ENCODE measurements at regions not wholly inside any gene's neighbourhood (a gene's known extent, or its start where the extent isn't known, plus 50 kb on each side); places are given as distances from the start of the nearest gene placed in this dataset.
"Not testable (repeated sequence)": the region's sequence is repeated elsewhere in the genome, so short reads cannot be mapped to it uniquely, and the experiment has no call there.

- no peak overlapping the region for H3K4me3 ChIP-seq (ENCODE audit: low read length)
- peaks cover 27% of the 10 kb centered on the region for H3K27me3 ChIP-seq (ENCODE audit: insufficient read depth, low read length)
- peaks cover 9% of the 10 kb centered on the region for H3K9me3 ChIP-seq (ENCODE audit: low read depth, low read length)
These were observed 123.7 kb downstream of the BRD1 start for GRCh38 chr22:49703990-49704344.

DNA sequence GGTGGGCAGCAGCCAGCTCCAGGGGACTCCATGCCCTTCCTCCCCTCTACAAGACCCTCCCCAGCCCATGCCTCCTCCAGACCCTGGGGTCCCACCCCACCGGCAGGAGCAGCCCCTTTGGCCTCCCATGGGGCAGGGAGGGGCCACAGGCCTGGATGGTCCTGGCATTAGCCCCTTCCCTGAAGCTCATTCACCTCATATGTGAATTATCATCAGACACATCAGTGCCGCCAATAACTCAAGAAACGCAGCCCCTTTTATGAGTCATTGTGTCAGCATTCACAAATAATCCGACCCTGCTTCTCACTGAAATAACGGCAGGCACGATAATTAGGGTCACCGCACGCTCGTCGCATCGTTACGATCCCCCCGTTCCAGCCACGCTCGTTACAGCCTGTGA lies 124.2 kb downstream of the BRD1 start:
- Histone ChIP-seq H3K4me3 (ENCODE audit: low read length) (no peak overlapping the region), H3K4me1 (ENCODE audit: insufficient read depth, low read length) (no peaks in the 10 kb centered on the region), H3K9me3 (ENCODE audit: low read depth, low read length) (peaks cover 9% of the 10 kb centered on the region), H3K27me3 (ENCODE audit: insufficient read depth, low read length) (peaks cover 27% of the 10 kb centered on the region)

More at GRCh38 chr22:49703990-49704344, 123.7 kb downstream of the BRD1 start:
- H3K4me1 ChIP-seq (ENCODE audit: insufficient read depth, low read length) = no peaks in the 10 kb centered on the region

DNA sequence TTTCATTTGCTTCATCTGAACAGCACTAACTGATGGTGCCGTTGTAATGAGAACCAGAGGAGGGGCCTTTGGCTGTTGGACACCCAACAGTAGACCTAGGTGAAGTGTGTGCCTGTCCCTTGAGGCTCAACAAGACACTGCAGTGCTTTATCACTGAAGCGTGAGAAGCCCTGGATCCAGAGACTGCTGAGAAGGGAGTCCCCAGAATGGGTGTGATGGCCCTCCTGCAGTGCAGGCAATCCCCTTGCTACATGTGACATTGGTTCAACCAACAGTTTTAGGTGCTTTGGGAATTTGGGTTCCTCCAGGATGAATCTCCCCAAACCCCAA lies 125.6 kb downstream of the BRD1 start:
- no peak overlapping the region for H3K4me3 ChIP-seq (ENCODE audit: low read length)
- H3K9me3 ChIP-seq (ENCODE audit: low read depth, low read length) = peaks cover 9% of the 10 kb centered on the region
- H3K4me1 ChIP-seq (ENCODE audit: insufficient read depth, low read length) = no peaks in the 10 kb centered on the region
- H3K27me3 ChIP-seq (ENCODE audit: insufficient read depth, low read length) = peaks cover 27% of the 10 kb centered on the region

- H3K4me3 ChIP-seq (ENCODE audit: low read length) = no peak overlapping the region
- peaks cover 27% of the 10 kb centered on the region for H3K27me3 ChIP-seq (ENCODE audit: insufficient read depth, low read length)
- peaks cover 9% of the 10 kb centered on the region for H3K9me3 ChIP-seq (ENCODE audit: low read depth, low read length)
- H3K4me1 ChIP-seq (ENCODE audit: insufficient read depth, low read length) = no peaks in the 10 kb centered on the region
These were observed 126.1 kb downstream of the BRD1 start for GRCh38 chr22:49701380-49702067.

DNA sequence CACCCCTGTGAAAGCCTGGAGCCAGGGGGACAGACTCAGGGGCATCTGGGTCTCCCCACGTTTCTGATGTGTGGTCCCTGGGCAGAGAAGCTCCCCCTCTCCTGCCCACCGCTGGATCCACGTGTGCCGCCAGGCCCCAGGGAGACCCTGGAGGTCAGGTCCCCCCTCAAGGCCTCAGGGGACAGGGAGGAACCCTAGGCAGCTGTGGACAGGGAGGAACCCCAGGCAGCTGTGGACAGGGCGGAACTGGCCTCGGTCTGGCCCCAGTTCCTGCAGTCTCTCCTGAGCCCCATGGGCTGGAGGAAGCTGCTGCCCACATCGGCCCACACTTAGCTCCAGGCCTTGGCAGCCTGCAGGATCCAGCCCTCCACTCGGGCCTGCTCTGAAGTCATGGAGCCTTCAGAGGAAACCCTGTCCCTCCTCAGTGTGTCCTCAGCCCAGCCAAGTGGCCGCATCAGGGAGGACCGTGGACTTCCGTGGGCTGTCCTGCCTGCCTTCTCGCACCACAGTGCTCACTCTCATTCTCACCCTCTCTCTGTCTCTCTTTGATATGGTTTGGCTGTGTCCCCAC lies 127.7 kb downstream of the BRD1 start:
- H3K27me3 ChIP-seq (ENCODE audit: insufficient read depth, low read length) = peaks cover 14% of the 10 kb centered on the region
- no peak overlapping the region for H3K4me3 ChIP-seq (ENCODE audit: low read length)
- H3K9me3 ChIP-seq (ENCODE audit: low read depth, low read length) = peaks cover 9% of the 10 kb centered on the region
- H3K4me1 ChIP-seq (ENCODE audit: insufficient read depth, low read length) = no peaks in the 10 kb centered on the region

- no peaks in the 10 kb centered on the region for H3K4me1 ChIP-seq (ENCODE audit: insufficient read depth, low read length)
- no peak overlapping the region for H3K4me3 ChIP-seq (ENCODE audit: low read length)
- peaks cover 10% of the 10 kb centered on the region for H3K27me3 ChIP-seq (ENCODE audit: insufficient read depth, low read length)
- H3K9me3 ChIP-seq (ENCODE audit: low read depth, low read length) = peaks cover 9% of the 10 kb centered on the region
These were observed 128.2 kb downstream of the BRD1 start for GRCh38 chr22:49699476-49699875.

DNA sequence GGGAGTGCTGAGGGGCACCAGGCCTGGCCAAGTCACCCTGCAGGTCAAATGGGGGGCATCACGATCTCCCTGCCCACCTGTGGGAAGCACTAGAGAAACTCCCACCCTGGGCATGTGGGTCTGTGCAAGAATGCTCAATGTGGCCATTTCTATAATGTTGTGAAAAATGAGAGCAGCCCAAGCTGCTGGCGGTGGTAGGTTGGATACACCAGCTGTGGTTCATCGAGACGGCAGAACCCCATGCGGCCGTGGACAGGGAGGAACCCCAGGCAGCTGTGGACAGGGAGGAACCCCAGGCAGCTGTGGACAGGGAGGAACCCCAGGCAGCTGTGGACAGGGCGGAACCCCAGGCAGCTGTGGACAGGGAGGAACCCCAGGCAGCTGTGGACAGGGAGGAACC lies 129.1 kb downstream of the BRD1 start:
- not testable (repeated sequence) for H3K4me1 ChIP-seq (ENCODE audit: insufficient read depth, low read length); H3K27me3 ChIP-seq (ENCODE audit: insufficient read depth, low read length); H3K4me3 ChIP-seq (ENCODE audit: low read length)

DNA sequence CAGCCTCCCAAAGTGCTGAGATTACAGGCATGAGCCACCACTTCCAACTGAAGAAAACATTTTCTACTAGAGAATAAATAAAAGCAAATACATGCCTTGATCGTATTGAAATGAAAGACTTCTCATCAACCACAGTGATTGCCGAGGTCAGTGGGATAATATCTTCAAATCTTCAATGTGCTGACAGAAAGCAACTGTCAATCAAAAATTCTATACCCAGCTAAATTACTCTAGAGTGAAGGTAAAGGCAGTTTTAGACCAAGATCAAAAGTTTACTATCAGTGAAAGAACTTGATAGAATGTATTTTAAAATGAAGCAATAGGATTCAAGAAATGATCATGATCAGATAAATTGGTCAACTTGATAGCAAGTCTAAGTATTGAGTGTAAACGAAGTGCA lies 130.6 kb downstream of the BRD1 start:
- H3K9me3 ChIP-seq (ENCODE audit: low read depth, low read length) = peaks cover 5% of the 10 kb centered on the region
- H3K4me1 ChIP-seq (ENCODE audit: insufficient read depth, low read length) = no peaks in the 10 kb centered on the region
- no peak overlapping the region for H3K4me3 ChIP-seq (ENCODE audit: low read length)
- H3K27me3 ChIP-seq (ENCODE audit: insufficient read depth, low read length) = no peaks in the 10 kb centered on the region

More for the DNA sequence above, 129.1 kb downstream of the BRD1 start:
- not testable (repeated sequence) for H3K9me3 ChIP-seq (ENCODE audit: low read depth, low read length)

DNA sequence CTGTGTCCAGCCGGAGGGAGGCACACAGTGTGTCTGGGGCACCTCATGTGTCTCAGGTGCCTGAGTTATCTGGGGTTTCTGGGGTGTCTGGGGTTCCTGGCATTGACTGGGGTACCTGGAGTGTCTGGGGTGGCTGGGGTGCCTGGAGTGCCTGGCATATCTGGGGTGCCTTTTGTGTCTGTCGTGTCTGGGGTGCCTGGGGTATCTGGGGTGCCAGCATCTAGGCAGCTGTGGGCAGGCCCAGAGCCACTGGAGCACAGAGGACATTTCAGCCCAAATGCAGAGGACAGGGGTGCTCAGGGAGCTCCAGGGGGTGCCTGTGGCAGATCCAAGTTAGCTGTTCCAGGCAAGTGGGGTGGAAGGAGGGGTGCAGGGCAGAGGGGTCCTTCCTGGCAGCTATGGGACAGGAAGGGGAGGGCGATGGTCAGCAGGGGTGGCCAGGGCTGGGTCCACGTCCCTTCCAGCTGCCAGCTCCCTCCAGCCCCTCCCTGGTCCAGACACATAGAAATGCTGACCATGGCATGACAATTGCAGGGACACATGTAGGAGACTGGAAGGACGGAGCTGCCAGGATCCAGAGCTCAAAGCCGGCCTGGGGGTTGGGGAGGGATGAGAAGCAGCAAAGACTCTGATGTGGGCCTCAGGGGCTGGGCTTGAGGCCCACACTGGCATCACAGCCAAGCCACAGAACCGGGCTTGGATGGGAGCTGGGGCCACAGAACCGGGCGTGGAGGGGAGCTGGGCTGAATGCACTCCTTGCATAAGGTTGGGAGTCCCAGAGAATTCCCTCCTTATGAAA lies 133.0 kb downstream of the BRD1 start:
- H3K4me1 ChIP-seq (ENCODE audit: insufficient read depth, low read length) = no peaks in the 10 kb centered on the region
- no peak overlapping the region for H3K4me3 ChIP-seq (ENCODE audit: low read length)
- H3K9me3 ChIP-seq (ENCODE audit: low read depth, low read length) = no peaks in the 10 kb centered on the region
- H3K27me3 ChIP-seq (ENCODE audit: insufficient read depth, low read length) = no peaks in the 10 kb centered on the region

- Histone ChIP-seq H3K27me3 (ENCODE audit: insufficient read depth, low read length) (no peaks in the 10 kb centered on the region), H3K4me1 (ENCODE audit: insufficient read depth, low read length) (no peaks in the 10 kb centered on the region), H3K9me3 (ENCODE audit: low read depth, low read length) (no peaks in the 10 kb centered on the region), H3K4me3 (ENCODE audit: low read length) (no peak overlapping the region)
These were observed 133.8 kb downstream of the BRD1 start for GRCh38 chr22:49693848-49694247.

GRCh38 chr22:49693416-49693815 lies 134.3 kb downstream of the BRD1 start:
- Histone ChIP-seq H3K9me3 (ENCODE audit: low read depth, low read length) (no peaks in the 10 kb centered on the region), H3K4me3 (ENCODE audit: low read length) (no peak overlapping the region), H3K4me1 (ENCODE audit: insufficient read depth, low read length) (no peaks in the 10 kb centered on the region), H3K27me3 (ENCODE audit: insufficient read depth, low read length) (no peaks in the 10 kb centered on the region)

GRCh38 chr22:49692499-49693225 lies 135.0 kb downstream of the BRD1 start:
- Histone ChIP-seq H3K9me3 (ENCODE audit: low read depth, low read length) (no peaks in the 10 kb centered on the region), H3K4me3 (ENCODE audit: low read length) (no peak overlapping the region), H3K4me1 (ENCODE audit: insufficient read depth, low read length) (no peaks in the 10 kb centered on the region), H3K27me3 (ENCODE audit: insufficient read depth, low read length) (no peaks in the 10 kb centered on the region)

DNA sequence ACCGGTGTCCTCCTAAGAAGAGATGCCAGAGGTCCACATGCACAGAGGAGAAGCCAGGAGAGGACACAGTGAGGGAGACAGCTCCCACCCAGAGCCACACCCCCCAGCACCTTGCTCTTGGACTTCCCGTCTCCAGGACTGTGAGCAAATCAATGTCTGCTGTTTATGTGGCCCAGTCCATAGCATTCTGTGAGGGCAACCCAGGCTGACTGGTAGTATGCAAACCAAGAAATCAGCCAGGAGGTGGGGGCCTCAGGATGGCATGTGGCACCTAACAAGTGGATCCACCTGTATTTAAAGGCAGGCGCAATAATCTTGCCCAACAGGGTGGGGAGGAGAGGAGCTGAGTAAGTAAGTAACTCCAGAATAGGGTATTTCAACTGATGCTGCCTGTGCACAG lies 136.4 kb downstream of the BRD1 start:
- H3K4me3 ChIP-seq (ENCODE audit: low read length) = no peak overlapping the region
- H3K9me3 ChIP-seq (ENCODE audit: low read depth, low read length) = no peaks in the 10 kb centered on the region
- no peaks in the 10 kb centered on the region for H3K4me1 ChIP-seq (ENCODE audit: insufficient read depth, low read length)
- H3K27me3 ChIP-seq (ENCODE audit: insufficient read depth, low read length) = no peaks in the 10 kb centered on the region

DNA sequence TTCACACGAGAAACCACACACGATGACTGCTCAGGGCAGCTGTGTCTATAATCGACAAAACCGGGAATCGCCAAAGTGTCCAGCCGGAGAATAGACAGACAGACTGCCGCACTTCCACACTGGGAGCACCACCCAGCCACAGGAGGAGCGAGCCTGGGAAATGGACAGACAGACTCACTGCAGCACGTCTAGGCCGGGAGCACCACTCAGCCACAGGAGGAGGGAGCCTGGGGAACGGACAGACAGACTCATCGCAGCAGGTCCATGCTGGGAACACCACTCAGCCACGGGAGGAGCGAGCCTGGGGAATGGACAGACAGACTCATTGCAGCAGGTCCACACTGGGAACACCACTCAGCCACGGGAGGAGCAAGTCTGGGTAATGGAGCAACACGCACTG lies 137.2 kb downstream of the BRD1 start:
- H3K9me3 ChIP-seq (ENCODE audit: low read depth, low read length) = no peaks in the 10 kb centered on the region
- no peak overlapping the region for H3K4me3 ChIP-seq (ENCODE audit: low read length)
- no peaks in the 10 kb centered on the region for H3K4me1 ChIP-seq (ENCODE audit: insufficient read depth, low read length)
- no peaks in the 10 kb centered on the region for H3K27me3 ChIP-seq (ENCODE audit: insufficient read depth, low read length)

DNA sequence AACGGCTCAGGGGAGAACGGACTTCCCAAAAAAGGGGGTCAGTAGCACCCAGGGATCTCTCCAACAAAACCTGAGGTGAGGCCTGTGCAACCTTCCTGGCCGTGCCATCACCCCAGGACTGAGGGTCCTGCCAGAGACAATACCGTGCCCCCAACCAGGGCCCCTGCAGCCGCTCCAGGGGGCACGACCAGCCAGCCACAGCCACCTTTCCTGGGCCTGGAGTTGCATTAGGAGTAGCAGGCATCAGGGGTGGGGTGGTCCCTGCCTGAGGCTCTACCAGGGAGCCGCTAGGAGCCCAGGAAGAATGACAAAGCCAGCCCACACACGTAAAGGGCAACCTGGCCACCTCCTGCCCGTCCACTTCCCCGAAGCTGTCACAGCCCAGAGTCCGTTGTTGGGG lies 137.8 kb downstream of the BRD1 start:
- no peaks in the 10 kb centered on the region for H3K4me1 ChIP-seq (ENCODE audit: insufficient read depth, low read length)
- no peaks in the 10 kb centered on the region for H3K9me3 ChIP-seq (ENCODE audit: low read depth, low read length)
- H3K4me3 ChIP-seq (ENCODE audit: low read length) = no peak overlapping the region
- H3K27me3 ChIP-seq (ENCODE audit: insufficient read depth, low read length) = no peaks in the 10 kb centered on the region

Measured in mononuclear cell (primary cell).